SU-DHL-6 (cell line): ENCODE measurements at regions not wholly inside any gene's neighbourhood (a gene's known extent, or its start where the extent isn't known, plus 50 kb on each side); places are given as distances from the start of the nearest gene placed in this dataset.

Experiments used
- H2AFZ ChIP-seq: fragments of 200-600 bp; sonication (generic); 2 replicates; pipeline ENCODE4 v1.6.1; 2014; ENCODE audit warnings: low read depth, mild to moderate bottlenecking, moderate library complexity, mixed read lengths, antibody characterized with exemption, low read length; ENCODE audit not compliant: severe bottlenecking
- H3F3A ChIP-seq: fragments of 200-600 bp; shearing (Covaris generic); 2 replicates; pipeline ENCODE4 v1.6.0; 2016; ENCODE audit warnings: antibody characterized with exemption, mild to moderate bottlenecking; ENCODE audit not compliant: insufficient read depth
- H3K27ac ChIP-seq: fragments of 200-600 bp; sonication (generic); 2 replicates; pipeline ENCODE4 v1.5.1; 2016; ENCODE audit warnings: low read depth, mild to moderate bottlenecking, low read length, moderate library complexity, mixed read lengths
- H3K27me3 ChIP-seq: fragments of 200-600 bp; sonication (generic), shearing (Covaris generic); 2 replicates; pipeline ENCODE4 v1.6.0; 2014; ENCODE audit warnings: mild to moderate bottlenecking, low read length
- H3K36me3 ChIP-seq: fragments of 200-600 bp; sonication (generic); 2 replicates; pipeline ENCODE4 v1.6.1; 2014; ENCODE audit warnings: mild to moderate bottlenecking, low read length, mixed read lengths
- H3K4me2 ChIP-seq: fragments of 300-600, 200-600 bp; shearing (Covaris generic), sonication (generic); 2 replicates; pipeline ENCODE4 v1.6.0; 2014; ENCODE audit warnings: low read length, low read depth, mild to moderate bottlenecking; ENCODE audit not compliant: poor library complexity, severe bottlenecking
- H3K4me3 ChIP-seq: fragments of 200-600 bp; sonication (generic); 2 replicates; pipeline ENCODE4 v1.5.1; 2014; ENCODE audit warnings: antibody characterized with exemption, low read length, mild to moderate bottlenecking, mixed read lengths; ENCODE audit not compliant: insufficient read depth, poor library complexity, severe bottlenecking
- H3K79me2 ChIP-seq: fragments of 200-600 bp; sonication (generic); 2 replicates; pipeline ENCODE4 v1.6.1; 2014; ENCODE audit warnings: mild to moderate bottlenecking, low read length, moderate library complexity; ENCODE audit not compliant: insufficient read depth
- H3K9ac ChIP-seq: fragments of 200-600 bp; sonication (generic); 2 replicates; pipeline ENCODE4 v1.7.0; 2014; ENCODE audit warnings: mild to moderate bottlenecking, low read length
- H3K9me2 ChIP-seq: fragments of 200-600 bp; sonication (generic); replicated peaks from 2 replicates; pipeline ENCODE4 v1.6.1; 2014; ENCODE audit warnings: low read length; ENCODE audit not compliant: insufficient read depth
- H3K9me3 ChIP-seq: fragments of 200-600 bp; sonication (generic); 2 replicates; pipeline ENCODE4 v1.6.1; 2014; ENCODE audit warnings: low read length, mixed read lengths; ENCODE audit not compliant: insufficient read depth
- H4K20me1 ChIP-seq: fragments of 200-600 bp; sonication (generic); 2 replicates; pipeline ENCODE4 v1.6.1; 2014; ENCODE audit warnings: low read depth, mild to moderate bottlenecking, antibody characterized with exemption, low read length, moderate library complexity, mixed read lengths
- CTCF ChIP-seq: fragments of 200-600 bp; sonication (generic); IDR thresholded peaks from one replicate; pipeline ENCODE4 v1.5.1; 2017; ENCODE audit warnings: antibody characterized with exemption, mild to moderate bottlenecking, low read length, moderate library complexity; ENCODE audit not compliant: insufficient read depth, poor library complexity, severe bottlenecking
- EZH2phosphoT487 ChIP-seq: fragments of 200-600 bp; sonication (generic), shearing (Covaris generic); conservative IDR thresholded peaks from 2 replicates; pipeline ENCODE4 v1.6.1; 2018; ENCODE audit warnings: mild to moderate bottlenecking, antibody characterized with exemption, low read length, moderate library complexity, mixed read lengths

DNA sequence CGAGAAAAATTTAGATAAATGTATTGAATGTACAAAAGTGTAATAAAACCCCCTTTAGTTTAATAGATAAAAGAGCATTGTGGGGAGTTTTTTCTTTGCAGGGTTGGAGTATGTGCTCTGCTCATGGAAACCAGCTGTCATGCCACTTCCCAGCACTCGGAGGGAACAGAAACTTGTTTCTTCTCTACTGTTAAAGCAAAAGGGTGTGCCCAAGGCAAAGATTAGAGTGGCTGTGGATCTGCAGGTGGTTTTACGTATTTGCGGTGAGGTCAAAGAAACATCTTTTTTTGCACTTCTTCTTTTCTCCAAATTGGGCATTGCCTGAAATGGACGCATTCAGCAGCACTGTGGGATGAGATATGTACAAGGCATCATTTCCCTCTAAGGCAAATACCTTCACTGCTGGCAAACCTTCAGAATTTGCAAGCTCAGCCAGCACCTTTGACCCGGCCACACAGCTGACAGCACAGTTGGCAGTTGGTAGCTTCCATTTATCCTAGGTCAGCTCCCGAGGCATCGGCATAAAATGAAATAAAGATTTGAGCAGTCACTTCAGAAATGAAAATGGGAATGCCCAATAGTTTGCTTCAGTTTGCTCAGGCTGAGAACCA is 178.4 kb upstream of the EYA4 start:
- Histone ChIP-seq H3K79me2 (no peaks in the 10 kb centered on the region), H3K9me2 (no peaks in the 10 kb centered on the region), H3K4me2 (no peak overlapping the region), H3K4me3 (no peak overlapping the region), H3K9ac (no peak overlapping the region), H3K36me3 (no peaks in the 10 kb centered on the region), H3F3A (no peaks in the 10 kb centered on the region), H3K27ac (no peak overlapping the region), H3K9me3 (no peaks in the 10 kb centered on the region), H3K27me3 (no peaks in the 10 kb centered on the region), H2AFZ (no peak overlapping the region), H4K20me1 (no peaks in the 10 kb centered on the region)
- TF ChIP-seq EZH2phosphoT487 (no peak), CTCF (no peak)

DNA sequence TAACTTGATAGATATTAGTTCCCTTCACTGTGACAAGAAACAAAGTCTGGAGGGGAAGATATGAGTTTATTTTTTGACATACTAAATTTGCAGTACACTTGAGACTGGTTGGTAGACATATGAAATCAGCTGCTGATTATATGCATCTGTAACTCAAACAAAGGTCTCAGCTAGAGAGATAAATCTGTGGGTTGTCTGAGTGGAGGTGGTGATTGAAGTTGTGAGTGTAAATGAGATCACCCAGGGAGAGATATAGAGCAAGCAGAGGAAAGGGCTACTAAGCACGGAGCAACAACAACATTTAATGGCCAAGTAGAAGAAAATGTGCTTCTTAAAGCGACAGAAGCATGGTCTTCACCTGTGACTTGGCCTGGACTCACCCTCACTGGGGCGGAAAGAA is 173.2 kb upstream of the EYA4 start:
- H3K27ac ChIP-seq: no peak overlapping the region
- no peaks in the 10 kb centered on the region for H3K79me2 ChIP-seq
- no peaks in the 10 kb centered on the region for H3K9me2 ChIP-seq
- H3K36me3 ChIP-seq: no peaks in the 10 kb centered on the region
- no peaks in the 10 kb centered on the region for H3K27me3 ChIP-seq
- TF ChIP-seq EZH2phosphoT487 (no peak), CTCF (no peak)
- H3K9ac ChIP-seq: no peak overlapping the region
- H3K4me3 ChIP-seq: no peak overlapping the region
- no peaks in the 10 kb centered on the region for H3K9me3 ChIP-seq
- H4K20me1 ChIP-seq: no peaks in the 10 kb centered on the region
- no peak overlapping the region for H3K4me2 ChIP-seq
- H2AFZ ChIP-seq: no peak overlapping the region
- H3F3A ChIP-seq: no peaks in the 10 kb centered on the region

GRCh38 chr6:133070410-133071043 is 170.6 kb upstream of the EYA4 start:
- no peaks in the 10 kb centered on the region for H3K79me2 ChIP-seq
- H3K36me3 ChIP-seq: no peaks in the 10 kb centered on the region
- H3K4me2 ChIP-seq: no peak overlapping the region
- no peaks in the 10 kb centered on the region for H3K9me3 ChIP-seq
- no peak overlapping the region for H3K27ac ChIP-seq
- H3K4me3 ChIP-seq: no peak overlapping the region
- no peaks in the 10 kb centered on the region for H3K27me3 ChIP-seq
- H4K20me1 ChIP-seq: no peaks in the 10 kb centered on the region
- no peak overlapping the region for H3K9ac ChIP-seq
- no peaks in the 10 kb centered on the region for H3K9me2 ChIP-seq
- H3F3A ChIP-seq: no peaks in the 10 kb centered on the region
- no peak overlapping the region for H2AFZ ChIP-seq
- no peak for TF ChIP-seq EZH2phosphoT487
- no peak for TF ChIP-seq CTCF
